ENCODE measurements at regions not wholly inside any gene's neighbourhood (a gene's known extent, or its start where the extent isn't known, plus 50 kb on each side); places are given as distances from the start of the nearest gene placed in this dataset.

DNA sequence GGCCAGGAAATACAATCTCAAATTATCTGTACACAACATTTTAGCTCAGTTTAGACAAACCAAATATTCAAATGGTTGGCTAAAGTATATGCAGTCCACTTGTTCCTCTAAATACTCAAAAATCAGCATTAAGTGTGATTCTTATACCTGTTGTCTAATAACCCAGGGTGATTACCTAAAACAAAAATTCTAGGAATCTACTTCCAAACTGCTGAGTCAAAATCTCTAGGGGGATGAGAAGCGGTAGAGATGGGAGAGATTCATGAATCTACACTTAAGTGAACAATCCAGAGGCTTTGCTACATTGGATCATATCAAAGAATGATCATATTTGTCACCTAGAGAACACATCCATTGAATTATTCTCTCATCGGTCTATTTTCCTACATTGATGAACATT is 420.9 kb upstream of the PKDCC start:
- Histone ChIP-seq H3K9me3 (ENCODE audit: control insufficient read depth in 4 of 4, low read length in 3 of 4) (no peaks in the 10 kb centered on the region), H3K4me1 (ENCODE audit: control insufficient read depth in 4 of 4, insufficient read depth in 4 of 4, low read length in 3 of 4) (no peaks in the 10 kb centered on the region), H3K4me3 (ENCODE audit: low read depth in 1 of 3, low read length in 3 of 3) (no peak overlapping the region), H3K27me3 (ENCODE audit: control insufficient read depth in 4 of 4, insufficient read depth in 4 of 4, low read length in 3 of 4) (no peaks in the 10 kb centered on the region), H3K36me3 (ENCODE audit: control insufficient read depth in 4 of 4, insufficient read depth in 3 of 4, low read depth in 1 of 4, low read length in 3 of 4) (no peaks in the 10 kb centered on the region), H3K9ac (ENCODE audit: low read depth in 1 of 2, low read length in 2 of 2) (no peak overlapping the region), H3K27ac (ENCODE audit: low read depth in 1 of 2, low read length in 2 of 2) (no peak overlapping the region)
- TF ChIP-seq FOXA2 (IDR thresholded peaks at IDR 0.05) (no peak), GABPA (IDR thresholded peaks at IDR 0.05 in 1 of 2, conservative IDR thresholded peaks at IDR 0.05 in 1 of 2) (no peak), RXRA (IDR thresholded peaks at IDR 0.05) (no peak), SP1 (IDR thresholded peaks at IDR 0.05) (no peak), TAF1 (conservative IDR thresholded peaks at IDR 0.05) (no peak), YY1 (IDR thresholded peaks at IDR 0.05) (no peak), JUND (IDR thresholded peaks at IDR 0.05) (no peak), RAD21 (IDR thresholded peaks at IDR 0.05) (no peak), EGR1 (IDR thresholded peaks at IDR 0.05; ENCODE audit: low read depth in 2 of 2) (no peak)
- TF ChIP-seq, protein P1, sequence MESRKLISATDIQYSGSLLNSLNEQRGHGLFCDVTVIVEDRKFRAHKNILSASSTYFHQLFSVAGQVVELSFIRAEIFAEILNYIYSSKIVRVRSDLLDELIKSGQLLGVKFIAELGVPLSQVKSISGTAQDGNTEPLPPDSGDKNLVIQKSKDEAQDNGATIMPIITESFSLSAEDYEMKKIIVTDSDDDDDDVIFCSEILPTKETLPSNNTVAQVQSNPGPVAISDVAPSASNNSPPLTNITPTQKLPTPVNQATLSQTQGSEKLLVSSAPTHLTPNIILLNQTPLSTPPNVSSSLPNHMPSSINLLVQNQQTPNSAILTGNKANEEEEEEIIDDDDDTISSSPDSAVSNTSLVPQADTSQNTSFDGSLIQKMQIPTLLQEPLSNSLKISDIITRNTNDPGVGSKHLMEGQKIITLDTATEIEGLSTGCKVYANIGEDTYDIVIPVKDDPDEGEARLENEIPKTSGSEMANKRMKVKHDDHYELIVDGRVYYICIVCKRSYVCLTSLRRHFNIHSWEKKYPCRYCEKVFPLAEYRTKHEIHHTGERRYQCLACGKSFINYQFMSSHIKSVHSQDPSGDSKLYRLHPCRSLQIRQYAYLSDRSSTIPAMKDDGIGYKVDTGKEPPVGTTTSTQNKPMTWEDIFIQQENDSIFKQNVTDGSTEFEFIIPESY (IDR thresholded peaks at IDR 0.05) = no peak
- TF ChIP-seq, protein P2, sequence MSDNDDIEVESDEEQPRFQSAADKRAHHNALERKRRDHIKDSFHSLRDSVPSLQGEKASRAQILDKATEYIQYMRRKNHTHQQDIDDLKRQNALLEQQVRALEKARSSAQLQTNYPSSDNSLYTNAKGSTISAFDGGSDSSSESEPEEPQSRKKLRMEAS (IDR thresholded peaks at IDR 0.05) = no peak
- TF ChIP-seq, protein P3, sequence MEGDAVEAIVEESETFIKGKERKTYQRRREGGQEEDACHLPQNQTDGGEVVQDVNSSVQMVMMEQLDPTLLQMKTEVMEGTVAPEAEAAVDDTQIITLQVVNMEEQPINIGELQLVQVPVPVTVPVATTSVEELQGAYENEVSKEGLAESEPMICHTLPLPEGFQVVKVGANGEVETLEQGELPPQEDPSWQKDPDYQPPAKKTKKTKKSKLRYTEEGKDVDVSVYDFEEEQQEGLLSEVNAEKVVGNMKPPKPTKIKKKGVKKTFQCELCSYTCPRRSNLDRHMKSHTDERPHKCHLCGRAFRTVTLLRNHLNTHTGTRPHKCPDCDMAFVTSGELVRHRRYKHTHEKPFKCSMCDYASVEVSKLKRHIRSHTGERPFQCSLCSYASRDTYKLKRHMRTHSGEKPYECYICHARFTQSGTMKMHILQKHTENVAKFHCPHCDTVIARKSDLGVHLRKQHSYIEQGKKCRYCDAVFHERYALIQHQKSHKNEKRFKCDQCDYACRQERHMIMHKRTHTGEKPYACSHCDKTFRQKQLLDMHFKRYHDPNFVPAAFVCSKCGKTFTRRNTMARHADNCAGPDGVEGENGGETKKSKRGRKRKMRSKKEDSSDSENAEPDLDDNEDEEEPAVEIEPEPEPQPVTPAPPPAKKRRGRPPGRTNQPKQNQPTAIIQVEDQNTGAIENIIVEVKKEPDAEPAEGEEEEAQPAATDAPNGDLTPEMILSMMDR (IDR thresholded peaks at IDR 0.05; ENCODE audit: low read depth, low read length, missing input control) = no peak
- TF ChIP-seq, protein P4, sequence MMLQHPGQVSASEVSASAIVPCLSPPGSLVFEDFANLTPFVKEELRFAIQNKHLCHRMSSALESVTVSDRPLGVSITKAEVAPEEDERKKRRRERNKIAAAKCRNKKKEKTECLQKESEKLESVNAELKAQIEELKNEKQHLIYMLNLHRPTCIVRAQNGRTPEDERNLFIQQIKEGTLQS (IDR thresholded peaks at IDR 0.05) = no peak
- TF ChIP-seq, protein P5, sequence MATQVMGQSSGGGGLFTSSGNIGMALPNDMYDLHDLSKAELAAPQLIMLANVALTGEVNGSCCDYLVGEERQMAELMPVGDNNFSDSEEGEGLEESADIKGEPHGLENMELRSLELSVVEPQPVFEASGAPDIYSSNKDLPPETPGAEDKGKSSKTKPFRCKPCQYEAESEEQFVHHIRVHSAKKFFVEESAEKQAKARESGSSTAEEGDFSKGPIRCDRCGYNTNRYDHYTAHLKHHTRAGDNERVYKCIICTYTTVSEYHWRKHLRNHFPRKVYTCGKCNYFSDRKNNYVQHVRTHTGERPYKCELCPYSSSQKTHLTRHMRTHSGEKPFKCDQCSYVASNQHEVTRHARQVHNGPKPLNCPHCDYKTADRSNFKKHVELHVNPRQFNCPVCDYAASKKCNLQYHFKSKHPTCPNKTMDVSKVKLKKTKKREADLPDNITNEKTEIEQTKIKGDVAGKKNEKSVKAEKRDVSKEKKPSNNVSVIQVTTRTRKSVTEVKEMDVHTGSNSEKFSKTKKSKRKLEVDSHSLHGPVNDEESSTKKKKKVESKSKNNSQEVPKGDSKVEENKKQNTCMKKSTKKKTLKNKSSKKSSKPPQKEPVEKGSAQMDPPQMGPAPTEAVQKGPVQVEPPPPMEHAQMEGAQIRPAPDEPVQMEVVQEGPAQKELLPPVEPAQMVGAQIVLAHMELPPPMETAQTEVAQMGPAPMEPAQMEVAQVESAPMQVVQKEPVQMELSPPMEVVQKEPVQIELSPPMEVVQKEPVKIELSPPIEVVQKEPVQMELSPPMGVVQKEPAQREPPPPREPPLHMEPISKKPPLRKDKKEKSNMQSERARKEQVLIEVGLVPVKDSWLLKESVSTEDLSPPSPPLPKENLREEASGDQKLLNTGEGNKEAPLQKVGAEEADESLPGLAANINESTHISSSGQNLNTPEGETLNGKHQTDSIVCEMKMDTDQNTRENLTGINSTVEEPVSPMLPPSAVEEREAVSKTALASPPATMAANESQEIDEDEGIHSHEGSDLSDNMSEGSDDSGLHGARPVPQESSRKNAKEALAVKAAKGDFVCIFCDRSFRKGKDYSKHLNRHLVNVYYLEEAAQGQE (IDR thresholded peaks at IDR 0.05) = no peak
- DNase-seq (ENCODE audit: low spot score) = no peak
- WGBS = 87% methylated on average over 2 of the region's 2 CpGs

DNA sequence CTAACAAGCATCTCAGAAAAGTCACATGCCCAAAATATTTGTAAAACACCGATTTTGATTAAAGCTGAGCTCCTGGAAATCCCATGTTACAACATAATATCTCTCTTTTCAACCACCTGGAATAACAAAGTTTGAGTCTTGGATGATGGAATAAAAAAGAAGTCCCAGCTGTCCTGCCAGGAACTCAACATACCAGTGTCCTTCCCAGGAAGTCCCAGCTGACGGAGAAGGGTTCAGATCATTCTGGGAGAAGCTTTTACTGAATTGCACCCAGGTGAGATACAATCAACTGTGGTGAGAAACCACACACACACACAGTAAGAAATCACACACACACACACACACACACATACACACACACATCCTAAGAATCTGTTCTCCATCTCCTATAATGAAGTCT is 413.1 kb upstream of the PKDCC start:
- Histone ChIP-seq H3K4me1 (ENCODE audit: control insufficient read depth in 4 of 4, insufficient read depth in 4 of 4, low read length in 3 of 4) (no peaks in the 10 kb centered on the region), H3K9ac (ENCODE audit: low read depth in 1 of 2, low read length in 2 of 2) (no peak overlapping the region), H3K36me3 (ENCODE audit: control insufficient read depth in 4 of 4, insufficient read depth in 3 of 4, low read depth in 1 of 4, low read length in 3 of 4) (no peaks in the 10 kb centered on the region), H3K4me3 (ENCODE audit: low read depth in 1 of 3, low read length in 3 of 3) (no peak overlapping the region), H3K27me3 (ENCODE audit: control insufficient read depth in 4 of 4, insufficient read depth in 4 of 4, low read length in 3 of 4) (no peaks in the 10 kb centered on the region), H3K9me3 (ENCODE audit: control insufficient read depth in 4 of 4, low read length in 3 of 4) (no peaks in the 10 kb centered on the region), H3K27ac (ENCODE audit: low read depth in 1 of 2, low read length in 2 of 2) (no peak overlapping the region)
- no peak for DNase-seq (ENCODE audit: low spot score)
- 67% methylated on average over 2 of the region's 2 CpGs for WGBS
- TF ChIP-seq, protein P3 (IDR thresholded peaks at IDR 0.05; ENCODE audit: low read depth, low read length, missing input control) = no peak
- TF ChIP-seq FOXA2 (IDR thresholded peaks at IDR 0.05) = no peak
- TF ChIP-seq, protein P4 (IDR thresholded peaks at IDR 0.05) = no peak
- TF ChIP-seq, protein P2 (IDR thresholded peaks at IDR 0.05) = no peak
- no peak for TF ChIP-seq HNF4G (IDR thresholded peaks at IDR 0.05)
- TF ChIP-seq TAF1 (conservative IDR thresholded peaks at IDR 0.05) = no peak
- no peak for TF ChIP-seq GABPA (IDR thresholded peaks at IDR 0.05 in 1 of 2, conservative IDR thresholded peaks at IDR 0.05 in 1 of 2)
- TF ChIP-seq SP1 (IDR thresholded peaks at IDR 0.05) = no peak
- TF ChIP-seq HNF4A (conservative IDR thresholded peaks at IDR 0.05) = no peak
- TF ChIP-seq FOXA1 (IDR thresholded peaks at IDR 0.05) = no peak
- TF ChIP-seq JUND (IDR thresholded peaks at IDR 0.05) = no peak
- TF ChIP-seq EGR1 (IDR thresholded peaks at IDR 0.05; ENCODE audit: low read depth in 2 of 2) = no peak
- TF ChIP-seq, protein P1 (IDR thresholded peaks at IDR 0.05) = no peak
